ENCODE measurements at regions not wholly inside any gene's neighbourhood (a gene's known extent, or its start where the extent isn't known, plus 50 kb on each side); places are given as distances from the start of the nearest gene placed in this dataset.

- no peaks in the 10 kb centered on the region for H3K9me3 ChIP-seq
Measured at GRCh38 chr1:168431882-168432281, 111.9 kb downstream of the XCL2 start.

GRCh38 chr1:168430321-168430720, 113.5 kb downstream of the XCL2 start:
- ATAC-seq: no peak
- Histone ChIP-seq H3K27ac (peak overlapping the region in 3 of 4 donors; percentile 66 to 84 (median 81)), H3K4me1 (peaks cover 25 to 55% (median 25%) of the 10 kb centered on the region in 3 donors), H3K9me3 (no peaks in the 10 kb centered on the region), H3K27me3 (no peaks in the 10 kb centered on the region), H3K4me3 (no peak overlapping the region), H3K36me3 (no peaks in the 10 kb centered on the region)
- WGBS, 2 donors (ENCODE audit: low coverage in 1 of 2): 24 to 47% methylated on average over 3 of the region's 13 CpGs
- no peak for TF ChIP-seq POLR2A (IDR thresholded peaks at IDR 0.05)
- no peak for TF ChIP-seq POLR2AphosphoS5 (IDR thresholded peaks at IDR 0.05)
- TF ChIP-seq CTCF (IDR thresholded peaks at IDR 0.05): no peak
- TF ChIP-seq EP300 (IDR thresholded peaks at IDR 0.05): no peak

More at GRCh38 chr1:168431882-168432281, 111.9 kb downstream of the XCL2 start:
- H3K27me3 ChIP-seq: no peaks in the 10 kb centered on the region
- H3K4me3 ChIP-seq: no peak overlapping the region
- no peaks in the 10 kb centered on the region for H3K36me3 ChIP-seq
- peaks cover 19 to 44% (median 24%) of the 10 kb centered on the region in 3 donors for H3K4me1 ChIP-seq
- ATAC-seq: no peak
- TF ChIP-seq EP300 (IDR thresholded peaks at IDR 0.05) (no peak), POLR2AphosphoS5 (IDR thresholded peaks at IDR 0.05) (no peak), CTCF (IDR thresholded peaks at IDR 0.05) (no peak), POLR2A (IDR thresholded peaks at IDR 0.05) (no peak)
- no peak overlapping the region for H3K27ac ChIP-seq

GRCh38 chr1:168428063-168428731, 115.6 kb downstream of the XCL2 start:
- Histone ChIP-seq H3K27ac (peak overlapping the region; percentile 81 to 87 (median 84)), H3K9me3 (no peaks in the 10 kb centered on the region), H3K36me3 (no peaks in the 10 kb centered on the region), H3K4me1 (peaks cover 25 to 55% (median 25%) of the 10 kb centered on the region in 3 donors), H3K27me3 (no peaks in the 10 kb centered on the region), H3K4me3 (no peak overlapping the region)
- ATAC-seq: peak; percentile 88
- TF ChIP-seq POLR2AphosphoS5 (IDR thresholded peaks at IDR 0.05) (peak; percentile 88), EP300 (IDR thresholded peaks at IDR 0.05) (no peak)
- WGBS, 2 donors (ENCODE audit: low coverage in 1 of 2): 7 to 8% methylated on average over 3 to 4 of the region's 4 CpGs

GRCh38 chr1:168427051-168427450, 116.7 kb downstream of the XCL2 start:
- WGBS, 2 donors (ENCODE audit: low coverage in 1 of 2): 29% methylated on average over 1 of the region's 1 CpG
- no peak for ATAC-seq
- Histone ChIP-seq H3K36me3 (no peaks in the 10 kb centered on the region), H3K27me3 (no peaks in the 10 kb centered on the region), H3K4me1 (peaks cover 25 to 65% (median 25%) of the 10 kb centered on the region in 3 donors), H3K4me3 (no peak overlapping the region), H3K27ac (peak overlapping the region; percentile 81 to 87 (median 84)), H3K9me3 (no peaks in the 10 kb centered on the region)
- no peak for TF ChIP-seq CTCF (IDR thresholded peaks at IDR 0.05)
- TF ChIP-seq POLR2AphosphoS5 (IDR thresholded peaks at IDR 0.05): no peak
- TF ChIP-seq POLR2A (IDR thresholded peaks at IDR 0.05): no peak
- no peak for TF ChIP-seq EP300 (IDR thresholded peaks at IDR 0.05)

- peaks cover 17 to 45% (median 18%) of the 10 kb centered on the region in 3 donors for H3K4me1 ChIP-seq
Measured at GRCh38 chr1:168424281-168424680, 119.5 kb downstream of the XCL2 start.

More at GRCh38 chr1:168424281-168424680, 119.5 kb downstream of the XCL2 start:
- Histone ChIP-seq H3K4me3 (no peak overlapping the region), H3K36me3 (no peaks in the 10 kb centered on the region), H3K27ac (no peak overlapping the region), H3K27me3 (no peaks in the 10 kb centered on the region), H3K9me3 (no peaks in the 10 kb centered on the region)
- TF ChIP-seq POLR2AphosphoS5 (IDR thresholded peaks at IDR 0.05) (no peak), EP300 (IDR thresholded peaks at IDR 0.05) (no peak), POLR2A (IDR thresholded peaks at IDR 0.05) (no peak), CTCF (IDR thresholded peaks at IDR 0.05) (no peak)
- WGBS, 2 donors (ENCODE audit: low coverage in 1 of 2): 76 to 81% methylated on average over 2 of the region's 2 CpGs
- ATAC-seq: no peak

All from gastroesophageal sphincter (tissue), 4 donors.